WI38 (cell line): ENCODE measurements at regions not wholly inside any gene's neighbourhood (a gene's known extent, or its start where the extent isn't known, plus 50 kb on each side); places are given as distances from the start of the nearest gene placed in this dataset.

Experiments used
- H3K4me3 ChIP-seq: 2 replicates; pipeline ENCODE4 v1.5.1; 2011; ENCODE audit warnings: low read depth, mild to moderate bottlenecking, control low read depth, low read length
- TF ChIP-seq, protein P1 (sequence below): IDR thresholded peaks from 2 replicates; pipeline ENCODE4 v1.5.1; 2012; ENCODE audit warnings: low read depth, mild to moderate bottlenecking, control low read depth, low read length

DNA sequence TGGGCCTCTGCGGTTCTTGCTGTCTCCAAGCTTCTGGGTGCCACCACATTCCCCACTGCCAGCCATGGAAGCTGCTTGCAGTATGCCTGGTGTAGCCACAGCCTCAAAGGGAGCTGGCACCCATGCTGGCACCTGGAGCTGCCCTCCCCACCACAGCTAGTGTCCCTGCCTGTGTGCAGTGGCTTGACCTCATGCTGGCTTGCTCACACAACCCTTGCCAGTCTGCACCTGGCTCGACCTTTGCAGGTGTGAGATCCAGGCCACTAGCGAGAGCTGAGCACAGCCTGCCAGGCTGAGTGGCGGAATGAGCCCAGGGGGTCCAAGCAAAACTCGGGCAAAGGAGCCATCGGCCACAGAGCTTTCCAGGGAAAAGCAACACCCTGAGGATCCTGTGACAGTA is 236.7 kb upstream of the CSNK1A1L start:
- H3K4me3 ChIP-seq: no peak overlapping the region
- TF ChIP-seq, protein P1, sequence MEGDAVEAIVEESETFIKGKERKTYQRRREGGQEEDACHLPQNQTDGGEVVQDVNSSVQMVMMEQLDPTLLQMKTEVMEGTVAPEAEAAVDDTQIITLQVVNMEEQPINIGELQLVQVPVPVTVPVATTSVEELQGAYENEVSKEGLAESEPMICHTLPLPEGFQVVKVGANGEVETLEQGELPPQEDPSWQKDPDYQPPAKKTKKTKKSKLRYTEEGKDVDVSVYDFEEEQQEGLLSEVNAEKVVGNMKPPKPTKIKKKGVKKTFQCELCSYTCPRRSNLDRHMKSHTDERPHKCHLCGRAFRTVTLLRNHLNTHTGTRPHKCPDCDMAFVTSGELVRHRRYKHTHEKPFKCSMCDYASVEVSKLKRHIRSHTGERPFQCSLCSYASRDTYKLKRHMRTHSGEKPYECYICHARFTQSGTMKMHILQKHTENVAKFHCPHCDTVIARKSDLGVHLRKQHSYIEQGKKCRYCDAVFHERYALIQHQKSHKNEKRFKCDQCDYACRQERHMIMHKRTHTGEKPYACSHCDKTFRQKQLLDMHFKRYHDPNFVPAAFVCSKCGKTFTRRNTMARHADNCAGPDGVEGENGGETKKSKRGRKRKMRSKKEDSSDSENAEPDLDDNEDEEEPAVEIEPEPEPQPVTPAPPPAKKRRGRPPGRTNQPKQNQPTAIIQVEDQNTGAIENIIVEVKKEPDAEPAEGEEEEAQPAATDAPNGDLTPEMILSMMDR: no peak

DNA sequence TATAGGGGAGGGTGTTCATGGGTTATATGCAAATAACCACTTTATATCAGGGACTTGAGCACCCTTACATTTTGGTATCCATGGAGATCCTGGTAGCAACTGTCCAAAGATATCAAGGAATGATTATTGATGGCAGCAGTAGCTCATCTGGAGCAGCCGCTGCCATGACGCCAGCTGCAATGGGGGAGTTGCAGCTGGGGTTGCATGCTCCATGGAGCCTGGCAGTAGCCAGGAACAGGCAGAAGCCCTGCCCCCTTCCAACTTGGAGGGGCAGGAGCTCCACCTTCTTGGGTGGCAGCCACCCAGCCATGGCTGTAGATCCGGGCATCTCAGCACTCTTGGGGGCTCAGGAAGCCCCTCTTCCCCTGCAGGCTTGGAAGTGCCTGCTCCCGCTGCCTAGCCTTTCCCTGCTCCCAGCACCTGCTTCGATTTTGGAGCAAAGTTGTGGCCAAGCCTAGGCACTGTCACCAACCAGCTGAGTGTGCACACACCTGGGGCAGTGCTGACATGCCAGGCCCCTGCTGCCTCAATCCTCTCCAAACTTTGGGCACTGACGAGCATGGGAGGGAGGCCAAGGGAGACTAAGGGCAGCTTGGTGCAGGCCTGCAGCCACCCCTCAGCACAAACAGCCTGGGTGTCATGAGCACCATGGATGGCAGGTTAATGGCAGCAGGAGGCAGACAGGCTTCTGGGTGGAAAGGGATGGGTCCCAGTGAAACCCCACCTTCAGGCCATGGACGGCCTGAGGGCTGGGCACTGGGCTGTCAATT is 235.6 kb upstream of the CSNK1A1L start:
- H3K4me3 ChIP-seq: no peak overlapping the region
- TF ChIP-seq, protein P1: no peak

DNA sequence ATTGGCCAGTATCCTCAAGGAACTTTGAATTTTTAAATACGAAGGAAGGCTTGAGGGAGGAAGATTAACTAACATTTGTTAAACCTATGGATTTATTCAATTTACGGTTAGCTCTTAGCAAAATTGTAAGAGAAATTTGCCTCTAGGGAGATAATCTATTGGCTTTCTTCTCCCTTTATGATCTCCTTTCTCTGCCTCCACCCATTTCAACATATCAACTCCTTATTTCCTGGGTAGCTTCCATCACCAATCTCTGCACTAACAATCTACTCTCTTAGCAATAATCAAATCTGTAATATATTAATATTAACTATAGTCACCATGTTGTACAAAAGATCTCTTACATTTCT is 233.9 kb upstream of the CSNK1A1L start:
- TF ChIP-seq, protein P1: no peak
- no peak overlapping the region for H3K4me3 ChIP-seq

DNA sequence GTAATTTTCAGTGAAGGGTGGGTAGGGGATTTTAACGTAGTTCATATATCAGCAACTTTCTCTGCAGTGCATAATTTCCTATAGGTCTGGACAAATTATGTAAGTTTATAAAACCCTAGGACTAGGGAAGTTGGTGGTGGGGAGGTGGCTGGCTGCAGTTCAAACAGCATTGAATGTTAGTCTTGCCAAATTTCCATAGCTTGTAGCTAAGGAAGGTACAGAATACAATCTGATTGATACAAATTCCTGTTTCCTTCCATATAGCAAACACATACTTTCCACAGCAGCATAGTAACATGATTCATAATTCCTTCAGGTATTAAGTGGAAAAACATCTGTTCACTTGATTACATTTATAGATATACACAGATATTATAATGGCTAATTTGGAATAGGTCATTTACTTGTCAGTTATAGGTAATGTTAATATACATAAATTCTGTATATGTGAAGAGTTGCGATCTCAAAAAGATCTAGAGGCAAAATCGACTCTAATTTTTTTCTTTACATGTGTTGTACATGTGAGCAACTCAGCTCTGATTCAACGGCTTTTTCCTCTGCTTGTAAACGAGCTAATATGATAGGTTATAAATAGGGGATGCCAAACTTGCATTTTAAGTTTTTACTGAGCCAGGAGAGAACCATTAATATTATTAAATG is 233.4 kb upstream of the CSNK1A1L start:
- no peak overlapping the region for H3K4me3 ChIP-seq
- TF ChIP-seq, protein P1: no peak

DNA sequence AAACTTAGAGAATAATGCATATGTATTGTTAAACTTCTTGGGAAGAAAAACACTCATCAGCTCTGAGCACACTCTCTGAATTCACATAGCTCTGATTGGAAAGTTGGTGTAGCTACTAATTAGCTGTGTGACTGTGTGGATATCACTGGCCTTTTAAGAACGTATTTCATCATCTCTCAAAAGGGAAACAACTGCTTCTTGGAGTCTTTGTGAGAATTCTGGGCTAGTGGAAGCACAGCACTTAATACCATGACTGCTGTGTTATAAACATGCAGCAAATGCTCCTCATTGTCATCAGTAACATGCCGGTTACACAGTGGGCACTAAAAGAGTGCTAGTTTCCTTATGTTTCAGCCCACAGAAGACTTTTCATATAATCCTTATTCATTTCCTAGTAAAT is 220.9 kb upstream of the CSNK1A1L start:
- no peak overlapping the region for H3K4me3 ChIP-seq
- TF ChIP-seq, protein P1: no peak

DNA sequence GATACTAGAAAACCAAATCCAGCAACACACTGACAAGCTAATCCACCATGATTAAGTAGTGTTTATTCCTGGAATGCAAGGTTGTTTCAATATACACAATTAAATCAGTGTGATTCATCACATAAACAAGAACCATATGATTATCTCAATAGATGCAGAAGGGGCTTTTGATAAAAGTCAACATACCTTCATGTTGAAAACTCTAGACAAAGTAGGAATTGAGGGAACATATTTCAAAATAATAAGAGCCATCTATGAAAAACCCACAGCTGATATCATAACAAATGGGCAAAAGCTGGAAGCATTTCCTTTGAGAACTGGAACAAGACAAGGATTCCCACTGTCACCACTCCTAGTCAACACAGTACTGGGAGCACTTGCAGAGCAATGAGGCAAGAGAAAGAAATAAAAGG is 213.6 kb upstream of the CSNK1A1L start:
- TF ChIP-seq, protein P1: no peak
- no peak overlapping the region for H3K4me3 ChIP-seq

DNA sequence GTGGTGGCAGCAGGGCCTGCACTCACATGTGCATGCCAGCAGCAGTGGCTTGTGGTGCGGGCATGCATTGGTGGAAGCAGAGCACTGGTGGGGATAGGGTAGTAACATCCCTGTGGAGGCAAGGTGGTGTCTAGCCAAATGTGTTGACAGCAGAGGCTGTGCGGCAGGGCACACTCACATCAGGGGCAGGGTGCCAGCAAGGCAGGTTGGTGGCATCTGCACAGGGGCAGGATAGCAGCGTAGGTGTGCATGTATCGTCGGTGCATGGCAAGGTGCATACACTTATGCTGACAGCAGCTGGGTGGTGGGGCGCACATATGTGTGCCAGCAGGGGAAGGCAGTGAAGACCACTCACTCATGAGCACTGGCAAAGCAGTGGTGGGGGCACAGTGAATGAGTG is 211.5 kb upstream of the CSNK1A1L start:
- TF ChIP-seq, protein P1: no peak
- H3K4me3 ChIP-seq: no peak overlapping the region
